ENCODE measurements at regions not wholly inside any gene's neighbourhood (a gene's known extent, or its start where the extent isn't known, plus 50 kb on each side); places are given as distances from the start of the nearest gene placed in this dataset.

DNA sequence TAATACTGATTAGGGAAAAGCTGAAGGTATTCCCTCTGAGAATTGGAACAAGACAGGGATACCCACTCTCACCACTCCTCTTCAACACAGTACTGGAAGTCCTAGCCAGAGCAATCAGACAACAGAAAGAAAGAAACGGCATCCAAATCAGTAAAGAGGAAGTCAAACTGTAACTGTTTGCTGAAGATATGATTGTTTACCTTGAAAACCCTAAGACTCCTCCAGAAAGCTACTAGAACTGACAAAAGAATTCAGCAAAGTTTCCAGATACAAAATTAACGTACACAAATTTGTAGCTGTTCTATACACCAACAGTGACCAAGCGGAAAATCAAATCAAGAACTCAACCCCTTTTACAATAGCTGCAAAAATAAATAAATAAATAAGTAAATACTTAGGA, 78.6 kb downstream of the EXTL2 start:
- TF ChIP-seq POLR2AphosphoS5 (IDR thresholded peaks at IDR 0.05; ENCODE audit: low read depth, low read length) (no peak), POLR2A (IDR thresholded peaks at IDR 0.05; ENCODE audit: low read depth, low read length) (no peak), TAF1 (IDR thresholded peaks at IDR 0.05; ENCODE audit: low read depth, low read length) (no peak), PAX5 (IDR thresholded peaks at IDR 0.05; ENCODE audit: insufficient read depth, low read length, severe bottlenecking) (no peak), SPI1 (IDR thresholded peaks at IDR 0.05; ENCODE audit: low read depth, low read length) (0 out of 2 replicates have a peak, but pooled peaks have one; percentile 36), POU2F2 (IDR thresholded peaks at IDR 0.05; ENCODE audit: low read depth, low read length) (no peak)
